Smooth muscle cell (in vitro differentiated cells): ENCODE measurements at regions not wholly inside any gene's neighbourhood (a gene's known extent, or its start where the extent isn't known, plus 50 kb on each side); places are given as distances from the start of the nearest gene placed in this dataset.

Experiments
- DNase-seq: peaks from one replicate; lab custom pipeline; 2025; ENCODE audit not compliant: unreplicated experiment; lab: John Stamatoyannopoulos, UW
- H2AFZ ChIP-seq: fragments of 200-600 bp; sonication (generic); 2 replicates; pipeline ENCODE4 v1.6.0; 2016; ENCODE audit warnings: antibody characterized with exemption, low read depth, mild to moderate bottlenecking
- H3F3A ChIP-seq: fragments of 200-600 bp; sonication (generic); 2 replicates; pipeline ENCODE4 v1.6.0; 2017; ENCODE audit warnings: antibody characterized with exemption, low read depth
- H3K27ac ChIP-seq: fragments of 200-600 bp; sonication (generic); 2 replicates; pipeline ENCODE4 v1.5.1; 2016; ENCODE audit warnings: low read depth, mild to moderate bottlenecking
- H3K27me3 ChIP-seq: fragments of 200-600 bp; sonication (generic); 2 replicates; pipeline ENCODE4 v1.6.1; 2016; ENCODE audit warnings: low read depth, mild to moderate bottlenecking
- H3K36me3 ChIP-seq: fragments of 200-600 bp; sonication (generic); 2 replicates; pipeline ENCODE4 v1.5.1; 2016; ENCODE audit warnings: low read depth
- H3K4me1 ChIP-seq: fragments of 200-600 bp; sonication (generic); 2 replicates; pipeline ENCODE4 v1.5.1; 2016; ENCODE audit warnings: low read depth
- H3K4me2 ChIP-seq: fragments of 200-600 bp; sonication (generic); 2 replicates; pipeline ENCODE4 v1.6.0; 2016; ENCODE audit warnings: mild to moderate bottlenecking
- H3K4me3 ChIP-seq: fragments of 200-600 bp; sonication (generic); 2 replicates; pipeline ENCODE4 v1.5.1; 2016; ENCODE audit warnings: mild to moderate bottlenecking
- H3K79me2 ChIP-seq: fragments of 200-600 bp; sonication (generic); 2 replicates; pipeline ENCODE4 v1.6.0; 2016; ENCODE audit warnings: low read depth, mild to moderate bottlenecking
- H3K9ac ChIP-seq: fragments of 200-600 bp; sonication (generic); 2 replicates; pipeline ENCODE4 v1.6.0; 2016; ENCODE audit warnings: low read depth
- H3K9me3 ChIP-seq: fragments of 200-600 bp; sonication (generic); replicated peaks from 2 replicates; pipeline ENCODE4 v1.5.1; 2016; ENCODE audit warnings: low read depth
- H4K20me1 ChIP-seq: fragments of 200-600 bp; sonication (generic); 2 replicates; pipeline ENCODE4 v1.6.0; 2016; ENCODE audit warnings: low read depth
- WGBS: methylation state at CpG from one replicate; pipeline ENCODE4 v1.1.7; 2016; ENCODE audit warnings: low lambda C conversion rate; 5-methylcytosine and 5-hydroxymethylcytosine counted together
- TF ChIP-seq, protein P1 (sequence below): fragments of 200-600 bp; sonication (generic); IDR thresholded peaks from 2 replicates; pipeline ENCODE4 v1.5.1; 2017; ENCODE audit warnings: borderline replicate concordance, mild to moderate bottlenecking, antibody characterized with exemption; ENCODE audit not compliant: insufficient read depth, poor library complexity, severe bottlenecking

GRCh38 chr18:67266246-67267237 is 250.0 kb downstream of the DSEL start:
- Histone ChIP-seq H3K9ac (peak overlapping the region; percentile 3), H3K4me1 (peaks cover 8% of the 10 kb centered on the region), H3K36me3 (no peaks in the 10 kb centered on the region), H4K20me1 (no peaks in the 10 kb centered on the region), H2AFZ (no peak overlapping the region), H3K4me2 (peak overlapping the region; percentile 54), H3K4me3 (no peak overlapping the region), H3F3A (no peaks in the 10 kb centered on the region), H3K9me3 (no peaks in the 10 kb centered on the region), H3K27ac (peak overlapping the region; percentile 78), H3K27me3 (no peaks in the 10 kb centered on the region), H3K79me2 (no peaks in the 10 kb centered on the region)
- TF ChIP-seq, protein P1, sequence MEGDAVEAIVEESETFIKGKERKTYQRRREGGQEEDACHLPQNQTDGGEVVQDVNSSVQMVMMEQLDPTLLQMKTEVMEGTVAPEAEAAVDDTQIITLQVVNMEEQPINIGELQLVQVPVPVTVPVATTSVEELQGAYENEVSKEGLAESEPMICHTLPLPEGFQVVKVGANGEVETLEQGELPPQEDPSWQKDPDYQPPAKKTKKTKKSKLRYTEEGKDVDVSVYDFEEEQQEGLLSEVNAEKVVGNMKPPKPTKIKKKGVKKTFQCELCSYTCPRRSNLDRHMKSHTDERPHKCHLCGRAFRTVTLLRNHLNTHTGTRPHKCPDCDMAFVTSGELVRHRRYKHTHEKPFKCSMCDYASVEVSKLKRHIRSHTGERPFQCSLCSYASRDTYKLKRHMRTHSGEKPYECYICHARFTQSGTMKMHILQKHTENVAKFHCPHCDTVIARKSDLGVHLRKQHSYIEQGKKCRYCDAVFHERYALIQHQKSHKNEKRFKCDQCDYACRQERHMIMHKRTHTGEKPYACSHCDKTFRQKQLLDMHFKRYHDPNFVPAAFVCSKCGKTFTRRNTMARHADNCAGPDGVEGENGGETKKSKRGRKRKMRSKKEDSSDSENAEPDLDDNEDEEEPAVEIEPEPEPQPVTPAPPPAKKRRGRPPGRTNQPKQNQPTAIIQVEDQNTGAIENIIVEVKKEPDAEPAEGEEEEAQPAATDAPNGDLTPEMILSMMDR = no peak
- DNase-seq = no peak
- WGBS = 41% methylated on average over 5 of the region's 5 CpGs

GRCh38 chr18:67265464-67266245 is 250.9 kb downstream of the DSEL start:
- H3K36me3 ChIP-seq = no peaks in the 10 kb centered on the region
- H3K4me1 ChIP-seq = peaks cover 8% of the 10 kb centered on the region
- H3K4me2 ChIP-seq = peak overlapping the region; percentile 54
- H3K79me2 ChIP-seq = no peaks in the 10 kb centered on the region
- WGBS = 50% methylated on average over 5 of the region's 5 CpGs
- no peak overlapping the region for H3K9ac ChIP-seq
- H3K27ac ChIP-seq = peak overlapping the region; percentile 78
- H3K4me3 ChIP-seq = no peak overlapping the region
- TF ChIP-seq, protein P1 = no peak
- H2AFZ ChIP-seq = no peak overlapping the region
- no peaks in the 10 kb centered on the region for H3F3A ChIP-seq
- no peaks in the 10 kb centered on the region for H4K20me1 ChIP-seq
- DNase-seq = no peak
- no peaks in the 10 kb centered on the region for H3K9me3 ChIP-seq
- H3K27me3 ChIP-seq = no peaks in the 10 kb centered on the region

- H3K36me3 ChIP-seq = no peaks in the 10 kb centered on the region
- H3K4me2 ChIP-seq = peak overlapping the region; percentile 75
- no peaks in the 10 kb centered on the region for H3K79me2 ChIP-seq
- no peaks in the 10 kb centered on the region for H4K20me1 ChIP-seq
- 72% methylated on average over 3 of the region's 3 CpGs for WGBS
- no peak for DNase-seq
- no peaks in the 10 kb centered on the region for H3K27me3 ChIP-seq
- no peaks in the 10 kb centered on the region for H3F3A ChIP-seq
- H3K27ac ChIP-seq = peak overlapping the region; percentile 71
- H3K4me3 ChIP-seq = no peak overlapping the region
- H3K9me3 ChIP-seq = no peaks in the 10 kb centered on the region
- peaks cover 8% of the 10 kb centered on the region for H3K4me1 ChIP-seq
- no peak overlapping the region for H3K9ac ChIP-seq
- H2AFZ ChIP-seq = no peak overlapping the region
- TF ChIP-seq, protein P1 = no peak
Observed at GRCh38 chr18:67261931-67262552, 254.5 kb downstream of the DSEL start.
